ENCODE measurements at regions not wholly inside any gene's neighbourhood (a gene's known extent, or its start where the extent isn't known, plus 50 kb on each side); places are given as distances from the start of the nearest gene placed in this dataset.

GRCh38 chrX:51158231-51158630 is 174.4 kb upstream of the NUDT10 start:
- TF ChIP-seq, protein P1, sequence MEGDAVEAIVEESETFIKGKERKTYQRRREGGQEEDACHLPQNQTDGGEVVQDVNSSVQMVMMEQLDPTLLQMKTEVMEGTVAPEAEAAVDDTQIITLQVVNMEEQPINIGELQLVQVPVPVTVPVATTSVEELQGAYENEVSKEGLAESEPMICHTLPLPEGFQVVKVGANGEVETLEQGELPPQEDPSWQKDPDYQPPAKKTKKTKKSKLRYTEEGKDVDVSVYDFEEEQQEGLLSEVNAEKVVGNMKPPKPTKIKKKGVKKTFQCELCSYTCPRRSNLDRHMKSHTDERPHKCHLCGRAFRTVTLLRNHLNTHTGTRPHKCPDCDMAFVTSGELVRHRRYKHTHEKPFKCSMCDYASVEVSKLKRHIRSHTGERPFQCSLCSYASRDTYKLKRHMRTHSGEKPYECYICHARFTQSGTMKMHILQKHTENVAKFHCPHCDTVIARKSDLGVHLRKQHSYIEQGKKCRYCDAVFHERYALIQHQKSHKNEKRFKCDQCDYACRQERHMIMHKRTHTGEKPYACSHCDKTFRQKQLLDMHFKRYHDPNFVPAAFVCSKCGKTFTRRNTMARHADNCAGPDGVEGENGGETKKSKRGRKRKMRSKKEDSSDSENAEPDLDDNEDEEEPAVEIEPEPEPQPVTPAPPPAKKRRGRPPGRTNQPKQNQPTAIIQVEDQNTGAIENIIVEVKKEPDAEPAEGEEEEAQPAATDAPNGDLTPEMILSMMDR (IDR thresholded peaks at IDR 0.05): no peak
- TF ChIP-seq POLR2AphosphoS5 (IDR thresholded peaks at IDR 0.05) (no peak), POLR2A (IDR thresholded peaks at IDR 0.05) (no peak)
